Natural killer cell (primary cell): ENCODE measurements at regions not wholly inside any gene's neighbourhood (a gene's known extent, or its start where the extent isn't known, plus 50 kb on each side); places are given as distances from the start of the nearest gene placed in this dataset.
"Not testable (repeated sequence)": the region's sequence is repeated elsewhere in the genome, so short reads cannot be mapped to it uniquely, and the experiment has no call there.

ENCODE experiments used
- ATAC-seq, 3 donors: fragments of 150-1000 bp in 2 of 3; fragments of 200-7000 bp in 1 of 3; cut with Tn5 transposase; 1 replicate in 1 of 3; 2 replicates in 2 of 3; pipeline ENCODE4 v1.10.0; 2021; ENCODE audit warnings: mild to moderate bottlenecking in 2 of 3, moderate library complexity in 2 of 3
- DNase-seq, 2 donors: peaks; one replicate each; pipeline versions ENCODE4 v3.0.0 to v3.0.0-alpha.2; 2013 to 2021; ENCODE audit warnings: mixed read lengths in 1 of 2
- H3K27ac ChIP-seq: one replicate; pipeline ENCODE4 v1.5.1; 2013; ENCODE audit warnings: mild to moderate bottlenecking, low read length
- H3K27me3 ChIP-seq: one replicate; pipeline ENCODE4 v1.6.1; 2013; ENCODE audit warnings: low read length; ENCODE audit not compliant: control insufficient read depth, insufficient read depth
- H3K36me3 ChIP-seq: one replicate; pipeline ENCODE4 v1.6.1; 2013; ENCODE audit warnings: low read length; ENCODE audit not compliant: control insufficient read depth, insufficient read depth
- H3K4me1 ChIP-seq: one replicate; pipeline ENCODE4 v1.6.1; 2013; ENCODE audit warnings: low read length; ENCODE audit not compliant: control insufficient read depth, insufficient read depth
- H3K4me3 ChIP-seq: one replicate; pipeline ENCODE4 v1.5.1; 2013; ENCODE audit warnings: low read length
- H3K9me3 ChIP-seq: one replicate; pipeline ENCODE4 v1.6.1; 2013; ENCODE audit warnings: low read length; ENCODE audit not compliant: control insufficient read depth, insufficient read depth
- H3K27ac Mint-ChIP-seq, 2 donors: one replicate each; pipeline ENCODE4 v1.8.0; 2022; ENCODE audit warnings: mild to moderate bottlenecking in 2 of 2, mixed read lengths in 2 of 2, moderate library complexity in 1 of 2
- H3K27me3 Mint-ChIP-seq, 2 donors: one replicate each; pipeline ENCODE4 v1.8.0; 2022; ENCODE audit warnings: low read depth in 2 of 2, mixed read lengths in 2 of 2
- H3K36me3 Mint-ChIP-seq: one replicate; pipeline ENCODE4 v1.8.0; 2022; ENCODE audit warnings: mixed read lengths
- H3K4me1 Mint-ChIP-seq, 2 donors: one replicate each; pipeline ENCODE4 v1.8.0; 2022; ENCODE audit warnings: mixed read lengths in 2 of 2
- H3K4me3 Mint-ChIP-seq: one replicate; pipeline ENCODE4 v1.8.0; 2022; ENCODE audit warnings: mild to moderate bottlenecking, moderate library complexity, mixed read lengths
- H3K9me3 Mint-ChIP-seq, 2 donors: one replicate each; pipeline ENCODE4 v1.8.0; 2022; ENCODE audit warnings: mixed read lengths in 2 of 2
- WGBS: methylation state at CpG from one replicate; pipeline ENCODE4 v1.1.7; 2013; ENCODE audit warnings: missing lambda C conversion rate; ENCODE audit not compliant: insufficient coverage; 5-methylcytosine and 5-hydroxymethylcytosine counted together
- intact Hi-C: fragments of 100-400 bp; cut with micrococcal nuclease; formaldehyde crosslinking; loops from one replicate; pipeline ENCODE4 v1.14.2; 2022
- TF ChIP-seq, protein P1 (sequence below): fragments of 200-600 bp; IDR thresholded peaks from one replicate; pipeline ENCODE4 v1.8.0; 2022; ENCODE audit warnings: antibody characterized with exemption

DNA sequence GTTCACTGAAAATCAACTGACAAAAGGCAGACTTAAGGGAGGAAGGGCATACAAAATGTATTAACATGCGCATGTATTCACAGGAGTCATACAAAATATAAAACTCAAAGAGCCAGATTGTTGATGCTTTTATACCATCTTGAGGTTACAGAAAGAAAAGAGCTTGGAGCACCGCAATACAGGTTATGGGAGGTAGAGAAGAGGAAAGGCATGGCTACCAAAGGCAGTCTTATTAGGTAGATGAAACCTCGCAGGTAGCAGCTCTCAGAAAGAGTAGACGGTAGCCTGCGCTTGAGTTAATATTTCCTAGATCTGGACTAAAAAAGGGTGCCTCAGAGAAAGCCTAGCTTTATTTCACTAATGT lies 69.0 kb upstream of the DHRS4 start:
- H3K27ac Mint-ChIP-seq, result no peak overlapping the region
- TF ChIP-seq, protein P1, sequence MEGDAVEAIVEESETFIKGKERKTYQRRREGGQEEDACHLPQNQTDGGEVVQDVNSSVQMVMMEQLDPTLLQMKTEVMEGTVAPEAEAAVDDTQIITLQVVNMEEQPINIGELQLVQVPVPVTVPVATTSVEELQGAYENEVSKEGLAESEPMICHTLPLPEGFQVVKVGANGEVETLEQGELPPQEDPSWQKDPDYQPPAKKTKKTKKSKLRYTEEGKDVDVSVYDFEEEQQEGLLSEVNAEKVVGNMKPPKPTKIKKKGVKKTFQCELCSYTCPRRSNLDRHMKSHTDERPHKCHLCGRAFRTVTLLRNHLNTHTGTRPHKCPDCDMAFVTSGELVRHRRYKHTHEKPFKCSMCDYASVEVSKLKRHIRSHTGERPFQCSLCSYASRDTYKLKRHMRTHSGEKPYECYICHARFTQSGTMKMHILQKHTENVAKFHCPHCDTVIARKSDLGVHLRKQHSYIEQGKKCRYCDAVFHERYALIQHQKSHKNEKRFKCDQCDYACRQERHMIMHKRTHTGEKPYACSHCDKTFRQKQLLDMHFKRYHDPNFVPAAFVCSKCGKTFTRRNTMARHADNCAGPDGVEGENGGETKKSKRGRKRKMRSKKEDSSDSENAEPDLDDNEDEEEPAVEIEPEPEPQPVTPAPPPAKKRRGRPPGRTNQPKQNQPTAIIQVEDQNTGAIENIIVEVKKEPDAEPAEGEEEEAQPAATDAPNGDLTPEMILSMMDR, result no peak
- intact Hi-C loops, result no loop called here
- no peak for DNase-seq
- no peak overlapping the region for H3K4me3 Mint-ChIP-seq
- H3K36me3 ChIP-seq, result no peaks in the 10 kb centered on the region
- WGBS, result 95% methylated on average over 4 of the region's 5 CpGs
- no peaks in the 10 kb centered on the region for H3K4me1 ChIP-seq
- H3K27me3 ChIP-seq, result peaks cover 2% of the 10 kb centered on the region
- H3K27me3 Mint-ChIP-seq, result peaks cover 5 to 24% of the 10 kb centered on the region in 2 donors
- no peak overlapping the region for H3K27ac ChIP-seq
- no peak overlapping the region for H3K4me3 ChIP-seq
- peaks cover 2 to 3% of the 10 kb centered on the region in 2 donors for H3K9me3 Mint-ChIP-seq
- no peaks in the 10 kb centered on the region for H3K36me3 Mint-ChIP-seq
- H3K4me1 Mint-ChIP-seq, result no peaks in the 10 kb centered on the region
- no peak for ATAC-seq
- no peaks in the 10 kb centered on the region for H3K9me3 ChIP-seq

DNA sequence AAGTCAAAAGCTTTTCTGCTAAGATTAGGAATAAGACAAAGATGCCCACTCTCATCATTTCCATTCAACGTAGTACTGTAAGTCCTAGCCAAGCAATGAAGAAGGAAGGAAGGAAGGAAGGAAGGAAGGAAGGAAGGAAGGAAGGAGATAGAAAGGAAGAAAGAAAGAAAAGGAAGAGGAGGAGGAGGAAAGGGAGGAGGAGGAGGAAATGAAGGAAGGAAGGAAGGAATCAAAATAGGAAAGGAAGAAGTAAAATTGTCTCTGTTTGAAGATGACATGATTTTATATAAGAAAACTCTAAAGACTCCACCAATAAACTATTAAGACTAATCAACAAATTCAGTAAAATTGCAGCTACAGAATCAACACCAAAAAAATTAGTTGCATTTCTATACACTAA lies 66.0 kb upstream of the DHRS4 start:
- WGBS, result 67% methylated on average over 1 of the region's 1 CpG
- H3K4me1 Mint-ChIP-seq, result no peaks in the 10 kb centered on the region
- no peak overlapping the region for H3K27ac Mint-ChIP-seq
- peaks cover 8 to 33% of the 10 kb centered on the region in 2 donors for H3K27me3 Mint-ChIP-seq
- no peaks in the 10 kb centered on the region for H3K36me3 ChIP-seq
- peaks cover 2% of the 10 kb centered on the region for H3K27me3 ChIP-seq
- H3K4me3 ChIP-seq, result no peak overlapping the region
- H3K27ac ChIP-seq, result no peak overlapping the region
- intact Hi-C loops, result no loop called here
- H3K36me3 Mint-ChIP-seq, result no peaks in the 10 kb centered on the region
- peaks cover 2 to 3% of the 10 kb centered on the region in 2 donors for H3K9me3 Mint-ChIP-seq
- TF ChIP-seq, protein P1, result no peak
- no peaks in the 10 kb centered on the region for H3K9me3 ChIP-seq
- no peaks in the 10 kb centered on the region for H3K4me1 ChIP-seq
- ATAC-seq (no peak), DNase-seq (no peak)
- H3K4me3 Mint-ChIP-seq, result no peak overlapping the region

DNA sequence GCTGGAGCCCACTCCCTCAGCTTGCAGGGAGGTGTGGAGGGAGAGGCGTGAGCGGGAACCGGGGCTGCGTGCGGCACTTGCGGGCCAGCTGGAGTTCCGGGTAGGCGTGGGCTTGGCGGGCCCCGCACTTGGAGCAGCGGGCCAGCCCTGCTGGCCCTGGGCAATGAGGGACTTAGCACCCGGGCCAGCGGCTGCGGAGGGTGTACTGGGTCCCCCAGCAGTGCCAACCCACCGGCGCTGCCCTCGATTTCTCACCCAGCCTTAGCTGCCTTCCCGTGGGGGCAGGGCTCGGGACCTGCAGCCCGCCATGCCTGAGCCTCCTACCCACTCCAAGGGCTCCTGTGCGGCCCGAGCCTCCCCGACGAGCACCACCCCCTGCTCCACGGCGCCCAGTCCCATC lies 61.9 kb upstream of the DHRS4 start:
- DNase-seq, H3K27ac ChIP-seq, H3K4me3 ChIP-seq, H3K27me3 ChIP-seq, H3K4me1 Mint-ChIP-seq, H3K36me3 ChIP-seq, intact Hi-C loops, H3K36me3 Mint-ChIP-seq, H3K4me1 ChIP-seq, ATAC-seq, H3K9me3 ChIP-seq, H3K4me3 Mint-ChIP-seq, H3K9me3 Mint-ChIP-seq, H3K27ac Mint-ChIP-seq: not testable (repeated sequence)
- peaks cover 8 to 26% of the 10 kb centered on the region in 2 donors for H3K27me3 Mint-ChIP-seq
- WGBS, result 93% methylated on average over 26 of the region's 26 CpGs

DNA sequence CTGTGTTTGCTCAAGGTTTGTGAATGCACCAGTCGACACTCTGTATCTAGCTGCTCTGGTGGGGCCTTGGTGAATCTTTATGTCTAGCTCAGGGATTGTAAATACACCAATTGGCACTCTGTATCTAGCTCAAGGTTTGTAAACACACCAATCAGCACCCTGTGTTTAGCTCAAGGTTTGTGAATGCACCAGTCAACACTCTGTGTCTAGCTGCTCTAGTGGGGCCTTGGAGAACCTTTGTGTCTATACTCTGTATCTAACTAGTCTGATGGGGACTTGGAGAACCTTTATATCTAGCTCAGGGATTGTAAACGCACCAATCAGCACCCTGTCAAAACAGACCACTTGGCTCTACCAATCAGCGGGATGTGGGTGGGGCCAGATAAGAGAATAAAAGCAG lies 61.3 kb upstream of the DHRS4 start:
- H3K9me3 ChIP-seq, ATAC-seq, H3K9me3 Mint-ChIP-seq, H3K27ac ChIP-seq, H3K36me3 ChIP-seq, H3K36me3 Mint-ChIP-seq, H3K4me1 Mint-ChIP-seq, H3K27me3 ChIP-seq, H3K4me3 Mint-ChIP-seq, H3K27ac Mint-ChIP-seq, H3K4me3 ChIP-seq, intact Hi-C loops, H3K4me1 ChIP-seq, DNase-seq: not testable (repeated sequence)
- peaks cover 6 to 20% of the 10 kb centered on the region in 2 donors for H3K27me3 Mint-ChIP-seq
- WGBS, result 85% methylated on average over 1 of the region's 3 CpGs
